Embryonic facial prominence (tissue), 1 donor: ENCODE measurements at regions not wholly inside any gene's neighbourhood (a gene's known extent, or its start where the extent isn't known, plus 50 kb on each side); places are given as distances from the start of the nearest gene placed in this dataset.

Source experiments
- DNase-seq: peaks from one replicate; pipeline ENCODE4 v3.0.0-alpha.2; 2016; ENCODE audit errors: extremely low spot score

GRCh38 chr3:74507691-74508090 is 106.8 kb downstream of the CNTN3 start:
- DNase-seq: no peak

- no peak for DNase-seq
These were observed 108.2 kb downstream of the CNTN3 start for GRCh38 chr3:74506246-74506645.

- no peak for DNase-seq
These were observed 113.5 kb downstream of the CNTN3 start for GRCh38 chr3:74501007-74501406.

- DNase-seq: no peak
These were observed 114.2 kb downstream of the CNTN3 start for GRCh38 chr3:74500257-74500656.

GRCh38 chr3:74491874-74492273 is 122.6 kb downstream of the CNTN3 start:
- DNase-seq: no peak

GRCh38 chr3:74489050-74489792 is 125.2 kb downstream of the CNTN3 start:
- DNase-seq: no peak

GRCh38 chr3:74479915-74480314 is 134.5 kb downstream of the CNTN3 start:
- DNase-seq: no peak

- no peak for DNase-seq
These were observed 144.1 kb downstream of the CNTN3 start for GRCh38 chr3:74470313-74470712.

GRCh38 chr3:74469713-74470112 is 144.7 kb downstream of the CNTN3 start:
- DNase-seq: no peak

GRCh38 chr3:74469151-74469550 is 145.3 kb downstream of the CNTN3 start:
- DNase-seq: no peak

GRCh38 chr3:74465715-74466410 is 148.6 kb downstream of the CNTN3 start:
- DNase-seq: no peak

GRCh38 chr3:74463515-74463914 is 150.9 kb downstream of the CNTN3 start:
- no peak for DNase-seq

- DNase-seq: no peak
These were observed 158.3 kb downstream of the CNTN3 start for GRCh38 chr3:74456166-74456565.

- DNase-seq: no peak
These were observed 167.2 kb downstream of the CNTN3 start for GRCh38 chr3:74447221-74447620.

GRCh38 chr3:74445541-74445940 is 168.9 kb downstream of the CNTN3 start:
- no peak for DNase-seq

GRCh38 chr3:74443102-74443501 is 171.4 kb downstream of the CNTN3 start:
- no peak for DNase-seq

GRCh38 chr3:74442683-74443082 is 171.8 kb downstream of the CNTN3 start:
- DNase-seq: no peak

GRCh38 chr3:74442068-74442467 is 172.4 kb downstream of the CNTN3 start:
- DNase-seq: no peak

- no peak for DNase-seq
These were observed 178.3 kb downstream of the CNTN3 start for GRCh38 chr3:74436184-74436583.

GRCh38 chr3:74435631-74436030 is 178.8 kb downstream of the CNTN3 start:
- DNase-seq: no peak

- DNase-seq: no peak
These were observed 180.1 kb downstream of the CNTN3 start for GRCh38 chr3:74434406-74434805.

GRCh38 chr3:74426571-74426970 is 187.9 kb downstream of the CNTN3 start:
- DNase-seq: no peak

- no peak for DNase-seq
These were observed 190.6 kb downstream of the CNTN3 start for GRCh38 chr3:74423867-74424266.
